ENCODE measurements at regions not wholly inside any gene's neighbourhood (a gene's known extent, or its start where the extent isn't known, plus 50 kb on each side); places are given as distances from the start of the nearest gene placed in this dataset.
A peak's percentile ranks its signal among the peaks of the same experiment; 100 is the strongest.

GRCh38 chrX:853304-853703 lies 222.7 kb downstream of the SHOX start:
- no peaks in the 10 kb centered on the region for H3K79me1 ChIP-seq (ENCODE audit: low read depth, low read length)
- H4K5ac ChIP-seq (ENCODE audit: insufficient read length, low read depth, low read length), result no peak overlapping the region
- no peak overlapping the region for H3K27ac ChIP-seq (ENCODE audit: low read depth, low read length)
- WGBS, 2 experiments (ENCODE audit: extremely low coverage in 1 of 2, insufficient coverage in 1 of 2, insufficient read length in 1 of 2, insufficient replicate concordance in 2 of 2, low coverage in 1 of 2, low lambda C conversion rate in 2 of 2, missing lambda C conversion rate in 1 of 2), result 92% methylated on average over 7 of the region's 7 CpGs; no CpG with 5 or more reads in 1 of the 2 experiments
- H3K27me3 ChIP-seq (replicated peaks in 1 of 4; ENCODE audit: control insufficient read depth in 3 of 4, extremely low read depth in 1 of 4, insufficient read depth in 3 of 4, low read length in 3 of 4), result peaks cover 0 to 2% (median 0%) of the 10 kb centered on the region in 4 experiments; a peak in 1 of 7 replicates
- H3K4me3 ChIP-seq (ENCODE audit: extremely low read depth in 1 of 4, insufficient read depth in 2 of 4, low read depth in 3 of 4, low read length in 4 of 4), result no peak overlapping the region
- H3K36me3 ChIP-seq (ENCODE audit: control insufficient read depth in 2 of 4, insufficient read depth in 4 of 4, low read length in 3 of 4), result no peaks in the 10 kb centered on the region
- no peak overlapping the region for H2BK5ac ChIP-seq (ENCODE audit: low read depth, low read length)
- DNase-seq (ENCODE audit: low read depth in 1 of 2, low spot score in 2 of 2), result no peak
- CTCF ChIA-PET (ENCODE audit: partially characterized antibody), result no interaction called here
- no peak overlapping the region for H2BK15ac ChIP-seq (ENCODE audit: low read length)
- H3K23me2 ChIP-seq (ENCODE audit: low read depth, low read length), result no peaks in the 10 kb centered on the region
- H3K4me1 ChIP-seq (replicated peaks in 1 of 4; ENCODE audit: control insufficient read depth in 3 of 4, insufficient read depth in 4 of 4, low read length in 3 of 4), result peaks cover 0 to 7% (median 3%) of the 10 kb centered on the region in 4 experiments; a peak in 4 of 7 replicates
- TF ChIP-seq E2F6 (IDR thresholded peaks at IDR 0.05), result no peak
- TF ChIP-seq POLR2AphosphoS5 (IDR thresholded peaks at IDR 0.05; ENCODE audit: low read depth, low read length), result no peak
- TF ChIP-seq KDM1A (IDR thresholded peaks at IDR 0.05; ENCODE audit: borderline replicate concordance, low read length), result peak; percentile 41; the same call in 1 of the 2 replicates
- no peak for TF ChIP-seq SAP30 (IDR thresholded peaks at IDR 0.05; ENCODE audit: insufficient read depth, insufficient replicate concordance, low read length)
- no peak overlapping the region for H3K18ac ChIP-seq (ENCODE audit: extremely low read depth, low read length)
- H2BK120ac ChIP-seq (replicated peaks; ENCODE audit: low read depth, low read length), result no peak overlapping the region
- H3K79me2 ChIP-seq (ENCODE audit: control insufficient read depth in 1 of 2, insufficient read depth in 2 of 2, low read length in 2 of 2), result no peaks in the 10 kb centered on the region
- no peak overlapping the region for H4K91ac ChIP-seq (replicated peaks; ENCODE audit: insufficient read length, low read length)
- no peak overlapping the region for H3K14ac ChIP-seq (ENCODE audit: insufficient read length)
- no peak overlapping the region for H3K56ac ChIP-seq (replicated peaks; ENCODE audit: insufficient read length, low read depth, low read length)
- H2BK20ac ChIP-seq (ENCODE audit: low read length), result no peak overlapping the region
- H2AFZ ChIP-seq (ENCODE audit: low read length), result no peak overlapping the region
- H3K23ac ChIP-seq (ENCODE audit: insufficient read length), result no peak overlapping the region
- H4K20me1 ChIP-seq (replicated peaks in 1 of 2; ENCODE audit: control insufficient read depth in 1 of 2, insufficient read depth in 2 of 2, low read length in 2 of 2), result no peaks in the 10 kb centered on the region
- no peak for FAIRE-seq
- no peak overlapping the region for H3K4ac ChIP-seq (replicated peaks; ENCODE audit: insufficient read length, low read depth, low read length)
- H4K8ac ChIP-seq (ENCODE audit: extremely low read depth, insufficient read depth, low read length), result no peak overlapping the region
- no peak overlapping the region for H3K4me2 ChIP-seq (ENCODE audit: insufficient read depth in 1 of 2, low read depth in 2 of 2, low read length in 2 of 2)
- POLR2A ChIA-PET (ENCODE audit: partially characterized antibody), result no interaction called here
- no peak overlapping the region for H2AK5ac ChIP-seq (ENCODE audit: low read depth, low read length)
- no peak overlapping the region for H2BK12ac ChIP-seq (ENCODE audit: low read depth, low read length)
- no peaks in the 10 kb centered on the region for H3K9me3 ChIP-seq (ENCODE audit: insufficient read depth in 2 of 2, low read depth in 1 of 2, low read length in 1 of 2)
- H3K9ac ChIP-seq (replicated peaks in 1 of 4; ENCODE audit: extremely low read depth in 1 of 4, low read depth in 3 of 4, low read length in 3 of 4), result no peak overlapping the region

Measured in H1 (cell line).